PFSK-1 (cell line): ENCODE measurements at regions not wholly inside any gene's neighbourhood (a gene's known extent, or its start where the extent isn't known, plus 50 kb on each side); places are given as distances from the start of the nearest gene placed in this dataset.

ENCODE experiments used
- POLR2AphosphoS5 ChIP-seq: IDR thresholded peaks from 2 replicates; pipeline ENCODE4 v1.6.1; 2012; ENCODE audit warnings: low read depth, mild to moderate bottlenecking, control low read depth, low read length, moderate library complexity
- TAF1 ChIP-seq: IDR thresholded peaks from 2 replicates; pipeline ENCODE4 v1.6.1; 2012; ENCODE audit warnings: low read length, control low read depth, borderline replicate concordance; ENCODE audit not compliant: insufficient read depth
- TF ChIP-seq, protein P1 (sequence below), 2 experiments: IDR thresholded peaks; 2 replicates each; pipeline versions ENCODE4 v1.6.1 to v1.8.0; 2011 to 2012; ENCODE audit warnings: low read depth in 2 of 2, low read length in 2 of 2, control low read depth in 1 of 2, inconsistent platforms in 1 of 2, mild to moderate bottlenecking in 1 of 2, moderate library complexity in 1 of 2; ENCODE audit not compliant: insufficient read depth in 1 of 2

DNA sequence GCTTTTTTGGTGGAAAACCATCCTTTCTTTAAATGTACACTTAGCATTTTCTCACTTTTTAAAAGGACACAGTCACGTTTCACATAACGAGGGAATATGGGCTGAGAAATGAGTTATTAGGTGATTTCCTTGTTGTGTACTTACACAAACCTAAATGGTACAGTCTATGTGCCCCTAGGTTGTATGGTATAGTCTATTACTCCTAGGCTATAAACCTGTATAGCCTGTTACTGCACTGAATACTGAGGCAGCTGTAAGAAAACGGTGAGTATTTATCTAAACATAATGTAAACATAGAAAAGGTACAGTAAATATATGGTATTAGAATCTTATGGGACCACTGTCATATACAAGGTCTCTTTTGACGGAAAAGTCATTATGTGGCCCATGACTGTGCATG lies 913.5 kb upstream of the GHITM start:
- TF ChIP-seq POLR2AphosphoS5: no peak
- TF ChIP-seq, protein P1, sequence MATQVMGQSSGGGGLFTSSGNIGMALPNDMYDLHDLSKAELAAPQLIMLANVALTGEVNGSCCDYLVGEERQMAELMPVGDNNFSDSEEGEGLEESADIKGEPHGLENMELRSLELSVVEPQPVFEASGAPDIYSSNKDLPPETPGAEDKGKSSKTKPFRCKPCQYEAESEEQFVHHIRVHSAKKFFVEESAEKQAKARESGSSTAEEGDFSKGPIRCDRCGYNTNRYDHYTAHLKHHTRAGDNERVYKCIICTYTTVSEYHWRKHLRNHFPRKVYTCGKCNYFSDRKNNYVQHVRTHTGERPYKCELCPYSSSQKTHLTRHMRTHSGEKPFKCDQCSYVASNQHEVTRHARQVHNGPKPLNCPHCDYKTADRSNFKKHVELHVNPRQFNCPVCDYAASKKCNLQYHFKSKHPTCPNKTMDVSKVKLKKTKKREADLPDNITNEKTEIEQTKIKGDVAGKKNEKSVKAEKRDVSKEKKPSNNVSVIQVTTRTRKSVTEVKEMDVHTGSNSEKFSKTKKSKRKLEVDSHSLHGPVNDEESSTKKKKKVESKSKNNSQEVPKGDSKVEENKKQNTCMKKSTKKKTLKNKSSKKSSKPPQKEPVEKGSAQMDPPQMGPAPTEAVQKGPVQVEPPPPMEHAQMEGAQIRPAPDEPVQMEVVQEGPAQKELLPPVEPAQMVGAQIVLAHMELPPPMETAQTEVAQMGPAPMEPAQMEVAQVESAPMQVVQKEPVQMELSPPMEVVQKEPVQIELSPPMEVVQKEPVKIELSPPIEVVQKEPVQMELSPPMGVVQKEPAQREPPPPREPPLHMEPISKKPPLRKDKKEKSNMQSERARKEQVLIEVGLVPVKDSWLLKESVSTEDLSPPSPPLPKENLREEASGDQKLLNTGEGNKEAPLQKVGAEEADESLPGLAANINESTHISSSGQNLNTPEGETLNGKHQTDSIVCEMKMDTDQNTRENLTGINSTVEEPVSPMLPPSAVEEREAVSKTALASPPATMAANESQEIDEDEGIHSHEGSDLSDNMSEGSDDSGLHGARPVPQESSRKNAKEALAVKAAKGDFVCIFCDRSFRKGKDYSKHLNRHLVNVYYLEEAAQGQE (IDR thresholded peaks at IDR 0.05; ENCODE audit: insufficient read depth in 1 of 2, low read depth in 2 of 2, low read length in 2 of 2): no peak
- TF ChIP-seq TAF1: no peak
